SK-N-SH treated with all-trans-retinoic acid at 6 μM for 48 hours (cell line): ENCODE measurements at regions not wholly inside any gene's neighbourhood (a gene's known extent, or its start where the extent isn't known, plus 50 kb on each side); places are given as distances from the start of the nearest gene placed in this dataset.

Experiments
- CREB5 ChIP-seq: fragments of 250-450 bp; sonication (Bioruptor Pico); IDR thresholded peaks from 2 replicates; pipeline ENCODE4 v1.5.1; 2020; ENCODE audit warnings: low read depth, mild to moderate bottlenecking, moderate library complexity
- CSDC2 ChIP-seq: fragments of 250-450 bp; sonication (Bioruptor Pico); IDR thresholded peaks from 2 replicates; pipeline ENCODE4 v1.5.0; 2020; ENCODE audit warnings: mild to moderate bottlenecking, moderate library complexity
- ESRRG ChIP-seq: fragments of 250-450 bp; sonication (Bioruptor Pico); IDR thresholded peaks from 2 replicates; pipeline ENCODE4 v1.6.1; 2021; ENCODE audit warnings: mild to moderate bottlenecking
- GLIS3 ChIP-seq: fragments of 250-450 bp; sonication (Bioruptor Pico); IDR thresholded peaks from 2 replicates; pipeline ENCODE4 v1.5.0; 2020; ENCODE audit warnings: mild to moderate bottlenecking, moderate library complexity
- ISL1 ChIP-seq: fragments of 250-450 bp; sonication (Bioruptor Pico); IDR thresholded peaks from 2 replicates; pipeline ENCODE4 v2.1.2; 2022; ENCODE audit warnings: mild to moderate bottlenecking, moderate library complexity
- PATZ1 ChIP-seq: fragments of 250-450 bp; sonication (Bioruptor Pico); IDR thresholded peaks from 2 replicates; pipeline ENCODE4 v1.8.0; 2020; ENCODE audit warnings: mild to moderate bottlenecking, moderate library complexity, borderline replicate concordance
- PPARA ChIP-seq: fragments of 250-450 bp; sonication (Bioruptor Pico); IDR thresholded peaks from 2 replicates; pipeline ENCODE4 v1.5.0; 2020; ENCODE audit warnings: mild to moderate bottlenecking, borderline replicate concordance
- RARB ChIP-seq: fragments of 250-450 bp; sonication (Bioruptor Pico); IDR thresholded peaks from 2 replicates; pipeline ENCODE4 v1.8.0; 2021; ENCODE audit warnings: mild to moderate bottlenecking, moderate library complexity
- SNAI2 ChIP-seq: fragments of 250-450 bp; sonication (Bioruptor Pico); IDR thresholded peaks from 2 replicates; pipeline ENCODE4 v1.5.0; 2020; ENCODE audit warnings: mild to moderate bottlenecking, moderate library complexity
- TSHZ2 ChIP-seq: fragments of 250-450 bp; sonication (Bioruptor Pico); IDR thresholded peaks from 2 replicates; pipeline ENCODE4 v1.5.0; 2020; ENCODE audit warnings: mild to moderate bottlenecking, moderate library complexity
- ZC3H10 ChIP-seq: fragments of 250-450 bp; sonication (Bioruptor Pico); IDR thresholded peaks from 2 replicates; pipeline ENCODE4 v1.5.1; 2021; ENCODE audit warnings: mild to moderate bottlenecking, moderate library complexity
- ZFP3 ChIP-seq: fragments of 250-450 bp; sonication (Bioruptor Pico); IDR thresholded peaks from 2 replicates; pipeline ENCODE4 v1.5.0; 2020; ENCODE audit warnings: mild to moderate bottlenecking, moderate library complexity
- ZFP30 ChIP-seq: fragments of 450-650 bp; formaldehyde crosslinking; IDR thresholded peaks from 2 replicates; pipeline ENCODE4 v1.5.0; 2022; ENCODE audit warnings: mild to moderate bottlenecking, moderate library complexity
- ZNF565 ChIP-seq: fragments of 450-650 bp; formaldehyde crosslinking; conservative IDR thresholded peaks from 2 replicates; pipeline ENCODE4 v1.5.0; 2020; ENCODE audit warnings: low read depth, mild to moderate bottlenecking, moderate library complexity

GRCh38 chr12:89259821-89260220, 92.5 kb downstream of the DUSP6 start:
- TF ChIP-seq RARB (CRISPR knock-in tag) = no peak
- TF ChIP-seq ZFP3 (CRISPR knock-in tag) = no peak
- TF ChIP-seq ZC3H10 (CRISPR knock-in tag) = no peak
- TF ChIP-seq CSDC2 (CRISPR knock-in tag) = no peak
- TF ChIP-seq PATZ1 = no peak
- no peak for TF ChIP-seq GLIS3 (CRISPR knock-in tag)
- no peak for TF ChIP-seq TSHZ2 (CRISPR knock-in tag)
- TF ChIP-seq ZFP30 (CRISPR knock-in tag) = no peak
- no peak for TF ChIP-seq CREB5 (CRISPR knock-in tag)
- no peak for TF ChIP-seq ZNF565 (CRISPR knock-in tag)
- no peak for TF ChIP-seq SNAI2
- TF ChIP-seq ESRRG (CRISPR knock-in tag) = no peak
- no peak for TF ChIP-seq ISL1 (CRISPR knock-in tag)
- TF ChIP-seq PPARA (CRISPR knock-in tag) = no peak
